Stimulated activated CD8-positive, alpha-beta memory T cell treated with anti-CD3 and anti-CD28 coated beads, Interleukin-12 subunit alpha, Interleukin-12 subunit beta, amount 100 ng/mL, for 24 hours (primary cell): ENCODE measurements at regions not wholly inside any gene's neighbourhood (a gene's known extent, or its start where the extent isn't known, plus 50 kb on each side); places are given as distances from the start of the nearest gene placed in this dataset.
"Not testable (repeated sequence)": the region's sequence is repeated elsewhere in the genome, so short reads cannot be mapped to it uniquely, and the experiment has no call there.

ENCODE experiments used
- DNase-seq: peaks from one replicate; pipeline ENCODE4 v3.0.0-alpha.2; 2020; ENCODE audit errors: extremely low read depth

- DNase-seq = not testable (repeated sequence)
Observed at GRCh38 chr3:40947022-40947421, 252.3 kb upstream of the CTNNB1 start.

DNA sequence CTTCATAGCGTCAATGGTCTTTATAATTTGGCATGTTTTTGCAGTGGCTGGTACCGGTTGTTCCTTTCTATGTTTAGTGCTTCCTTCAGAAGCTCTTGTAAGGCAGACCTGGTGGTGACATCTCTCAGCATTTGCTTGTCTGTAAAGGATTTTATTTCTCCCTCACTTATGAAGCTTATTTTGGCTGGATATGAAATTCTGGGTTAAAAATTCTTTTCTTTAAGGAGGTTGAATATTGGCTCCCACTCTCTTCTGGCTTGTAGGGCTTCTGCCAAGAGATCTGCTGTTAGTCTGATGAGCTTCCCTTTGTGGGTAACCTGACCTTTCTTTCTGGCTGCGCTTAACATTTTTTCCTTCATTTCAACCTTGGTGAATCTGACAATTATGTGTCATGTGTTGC, 250.0 kb upstream of the CTNNB1 start:
- DNase-seq = not testable (repeated sequence)

DNA sequence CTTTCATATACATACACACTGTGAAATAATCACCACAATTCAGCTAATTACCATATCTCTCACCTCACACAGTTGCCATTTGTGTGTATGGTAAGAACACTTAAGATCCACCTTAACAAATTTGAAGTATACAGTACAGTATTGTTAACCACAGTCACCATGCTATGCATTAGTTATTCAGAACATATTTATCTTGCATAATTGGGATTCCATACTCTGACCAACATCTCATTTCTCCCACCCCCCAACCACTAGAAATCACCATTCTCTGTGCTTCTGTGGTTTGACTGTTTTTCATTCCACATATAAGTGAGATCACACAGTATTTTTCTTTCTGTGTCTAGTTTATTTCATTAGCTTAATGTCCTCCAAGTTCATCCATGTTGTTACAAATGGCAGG, 247.7 kb upstream of the CTNNB1 start:
- DNase-seq = no peak

GRCh38 chr3:40961104-40961857, 238.0 kb upstream of the CTNNB1 start:
- DNase-seq = no peak

- no peak for DNase-seq
Observed at GRCh38 chr3:40962721-40963120, 236.6 kb upstream of the CTNNB1 start.

DNA sequence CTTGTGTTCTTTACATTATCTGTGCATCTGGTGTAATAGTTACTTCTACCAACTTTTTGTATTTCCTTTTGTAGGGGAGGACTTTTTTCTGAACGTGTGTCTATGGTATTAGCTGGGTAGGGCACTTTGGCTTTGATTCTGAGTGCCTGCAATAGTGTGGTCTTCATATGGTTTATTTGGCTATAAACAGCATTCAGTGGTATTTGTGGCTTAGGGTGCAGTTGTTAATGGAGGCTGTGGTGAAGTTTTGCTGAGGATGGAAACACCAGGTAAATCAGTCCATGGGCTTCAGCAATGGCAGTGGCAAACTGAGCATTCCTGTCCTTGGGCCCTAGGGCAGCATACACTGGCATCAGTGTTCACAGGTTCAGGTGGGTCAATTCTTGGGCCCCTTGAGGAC, 230.6 kb upstream of the CTNNB1 start:
- no peak for DNase-seq

GRCh38 chr3:40969341-40969740, 230.0 kb upstream of the CTNNB1 start:
- no peak for DNase-seq

- no peak for DNase-seq
Observed at GRCh38 chr3:40969756-40970466, 229.4 kb upstream of the CTNNB1 start.

- no peak for DNase-seq
Observed at GRCh38 chr3:40971191-40972168, 227.8 kb upstream of the CTNNB1 start.

DNA sequence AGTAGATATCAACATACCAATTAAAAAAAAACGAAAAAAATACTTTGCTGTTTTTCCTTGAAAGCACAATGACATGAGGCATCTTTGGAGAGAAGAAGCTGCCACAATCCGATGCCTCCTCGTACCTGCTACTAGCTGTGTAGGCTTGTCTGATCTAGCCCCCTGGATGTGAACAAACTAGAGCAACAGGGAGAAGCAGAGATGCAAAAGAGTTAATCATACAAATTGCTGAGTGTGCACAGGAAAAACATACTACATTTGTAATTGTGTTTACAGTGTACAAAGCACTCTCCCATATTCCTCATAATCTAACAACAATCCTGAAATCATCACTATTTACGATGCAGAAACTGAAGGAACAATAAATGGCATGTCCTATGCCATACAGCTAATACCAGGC, 227.0 kb upstream of the CTNNB1 start:
- DNase-seq = no peak

DNA sequence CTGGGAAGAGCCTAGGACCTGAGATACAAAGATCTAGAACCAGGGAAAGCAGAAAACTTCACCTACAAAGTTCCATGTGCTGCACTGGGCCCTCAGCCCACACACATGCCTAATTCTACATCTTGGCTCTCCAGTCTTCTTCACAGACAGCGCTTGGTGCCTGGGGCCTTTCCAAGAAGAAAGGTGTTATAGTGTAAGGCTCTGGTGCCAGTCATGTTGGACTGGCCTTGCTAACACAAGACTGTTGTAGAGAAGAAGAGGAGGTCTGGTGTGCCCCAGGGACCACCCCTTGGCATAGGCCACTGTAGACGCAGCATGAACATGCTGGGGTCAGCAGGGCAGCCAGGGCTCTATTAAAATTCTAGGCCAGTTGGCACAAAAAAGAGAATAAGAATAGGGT, 226.2 kb upstream of the CTNNB1 start:
- DNase-seq = no peak

DNA sequence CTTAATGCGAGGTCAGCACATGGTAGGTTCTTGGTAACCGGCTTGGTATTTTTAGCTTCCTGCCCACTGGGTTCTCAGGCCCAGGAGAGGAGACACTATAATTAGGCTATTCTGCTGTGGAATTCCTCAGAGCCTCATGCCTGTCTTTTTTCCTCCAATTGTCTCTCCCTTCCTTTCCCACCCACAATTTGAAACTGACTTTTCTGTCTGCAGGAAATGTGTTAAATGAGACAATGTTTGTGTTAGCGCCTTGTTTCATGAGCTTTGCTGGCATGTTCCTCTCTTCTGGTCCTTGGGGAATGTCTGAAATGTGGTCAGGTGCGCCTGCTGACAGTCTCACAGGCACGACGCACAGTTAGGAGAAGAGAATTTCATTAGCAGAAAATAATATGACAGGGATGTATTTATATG, 223.6 kb upstream of the CTNNB1 start:
- no peak for DNase-seq

DNA sequence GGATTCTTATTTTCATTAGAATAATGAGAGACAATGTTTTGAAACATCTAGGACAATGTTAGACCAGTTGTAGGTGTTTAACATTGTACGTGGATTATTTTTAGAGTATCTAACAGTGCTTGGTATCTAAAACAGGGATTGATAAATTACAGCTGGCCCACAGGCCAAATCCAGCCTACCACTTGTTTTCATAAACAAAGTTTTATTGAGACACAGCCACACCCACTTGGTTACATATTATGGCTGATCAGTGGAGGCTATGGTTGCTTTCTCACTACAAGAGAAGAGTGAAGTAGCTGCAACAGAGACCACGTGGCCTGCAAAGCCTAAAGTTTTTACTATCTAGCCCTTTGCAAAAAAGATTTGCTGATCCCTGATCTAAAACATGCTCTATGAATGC, 223.1 kb upstream of the CTNNB1 start:
- DNase-seq = no peak

DNA sequence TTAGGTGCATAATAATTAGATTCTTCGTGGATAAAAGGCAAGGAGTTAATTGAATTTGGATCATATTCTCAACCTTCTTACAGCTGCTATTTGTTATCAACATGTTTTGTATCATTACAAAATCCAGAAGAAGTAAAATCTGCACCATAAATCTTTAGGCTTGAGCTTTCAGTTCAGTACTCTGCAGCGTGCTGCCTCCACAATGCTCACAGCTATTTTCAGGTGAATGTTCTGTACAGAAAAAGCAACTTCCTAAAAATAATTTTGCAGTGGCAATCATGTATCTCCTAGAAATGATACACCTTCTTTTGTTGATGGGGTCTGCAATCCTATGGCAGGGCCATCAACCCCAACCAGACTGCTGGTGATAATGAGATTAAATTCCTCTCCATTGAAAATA, 220.9 kb upstream of the CTNNB1 start:
- no peak for DNase-seq

GRCh38 chr3:40979962-40980361, 219.3 kb upstream of the CTNNB1 start:
- DNase-seq = no peak

DNA sequence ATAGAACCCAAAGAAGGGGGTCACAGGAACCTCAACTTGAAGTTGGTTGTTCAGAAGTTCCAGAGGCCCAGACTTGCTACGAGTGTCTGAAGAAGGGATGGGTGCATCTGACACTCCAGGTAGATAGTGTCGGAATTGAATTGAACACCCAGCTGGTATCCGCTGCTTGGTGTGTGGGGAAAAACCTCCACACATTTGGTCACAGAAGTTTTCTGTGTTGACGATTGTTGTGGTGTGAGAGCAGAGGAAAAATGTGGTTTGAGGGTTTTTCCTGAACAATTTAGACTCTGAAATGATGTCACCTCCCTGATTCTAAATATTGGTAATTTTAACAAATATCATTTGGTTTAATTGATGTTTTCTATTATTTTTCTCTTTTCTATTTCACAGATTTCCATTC, 218.8 kb upstream of the CTNNB1 start:
- DNase-seq = no peak

DNA sequence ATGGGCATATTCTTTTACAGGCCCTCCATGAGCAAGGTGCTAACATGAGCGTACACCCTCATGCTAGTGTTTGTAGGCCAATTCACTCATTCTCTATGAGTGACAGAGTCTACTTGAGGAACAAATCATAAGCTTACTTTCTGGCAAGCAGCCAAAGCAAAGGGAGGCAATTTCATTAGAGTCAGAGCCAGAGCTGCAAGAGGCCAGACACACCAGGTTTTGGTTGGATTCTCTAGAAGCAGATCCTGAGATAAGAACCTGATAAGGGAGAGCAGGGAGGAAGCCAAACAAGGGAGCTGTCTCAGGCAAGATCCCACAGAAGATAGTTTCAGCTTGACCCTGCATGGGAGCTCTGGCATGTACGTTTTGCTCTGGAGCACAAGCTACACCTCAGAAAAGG, 214.1 kb upstream of the CTNNB1 start:
- DNase-seq = no peak

- no peak for DNase-seq
Observed at GRCh38 chr3:40988468-40988867, 210.8 kb upstream of the CTNNB1 start.

DNA sequence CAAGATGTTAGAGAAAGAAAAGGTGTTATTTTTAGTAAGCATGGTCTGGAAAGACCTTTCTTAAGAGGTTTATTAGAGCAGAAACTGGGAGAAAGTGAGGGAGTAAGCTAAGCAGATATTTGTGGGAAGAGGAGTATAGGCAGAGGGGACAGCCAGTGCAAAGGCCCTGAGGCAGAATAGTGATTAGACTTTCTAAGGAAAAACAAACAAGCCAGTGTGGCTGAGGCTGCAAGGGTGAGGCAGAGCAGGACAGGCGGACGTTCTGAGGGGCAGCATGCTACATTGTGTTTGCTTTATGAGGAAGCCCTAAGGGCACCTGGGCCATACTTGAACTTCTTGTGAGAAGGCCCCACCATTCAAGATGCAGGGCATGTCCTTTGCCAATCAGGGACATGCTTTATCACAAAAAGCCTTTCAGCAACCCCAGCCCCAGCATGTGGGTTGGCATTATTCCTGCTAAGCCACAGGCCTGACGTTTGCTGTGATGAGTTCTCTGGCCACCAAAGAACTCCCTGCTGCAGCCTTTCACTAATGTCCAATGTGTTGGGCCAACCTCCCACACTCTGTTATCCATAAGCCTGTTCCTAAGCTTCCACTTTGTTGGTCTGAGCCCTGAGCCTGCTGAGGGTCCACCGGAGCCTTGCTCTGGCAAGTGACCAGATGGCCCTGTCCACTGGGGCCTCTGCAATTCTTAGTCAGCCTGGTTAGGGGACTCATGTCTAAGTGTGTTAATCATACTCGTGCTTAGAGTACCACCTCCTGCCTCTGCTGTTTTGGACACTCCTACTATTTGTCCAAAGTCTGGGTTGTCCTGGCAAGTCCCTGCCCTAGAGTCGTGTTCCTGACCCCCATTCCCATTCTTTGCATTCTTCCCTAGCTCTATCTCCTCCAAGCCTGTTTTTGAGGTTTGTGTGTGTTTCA, 209.9 kb upstream of the CTNNB1 start:
- DNase-seq = no peak

- no peak for DNase-seq
Observed at GRCh38 chr3:40990062-40990456, 209.2 kb upstream of the CTNNB1 start.

- no peak for DNase-seq
Observed at GRCh38 chr3:40992023-40992422, 207.3 kb upstream of the CTNNB1 start.
